GM23338 (cell line): ENCODE measurements at regions not wholly inside any gene's neighbourhood (a gene's known extent, or its start where the extent isn't known, plus 50 kb on each side); places are given as distances from the start of the nearest gene placed in this dataset.

Source experiments
- ATAC-seq: fragments of 200-7000 bp; cut with Tn5 transposase; 3 replicates; pipeline ENCODE4 v1.9.1; 2020
- DNase-seq: peaks from one replicate; pipeline ENCODE4 v3.0.0-alpha.2; 2015; ENCODE audit warnings: low spot score
- H2AFZ ChIP-seq: fragments of 200-600 bp; sonication (generic); 2 replicates; pipeline ENCODE4 v1.8.0; 2016; ENCODE audit warnings: antibody characterized with exemption, mild to moderate bottlenecking, moderate library complexity
- H3F3A ChIP-seq: fragments of 200-600 bp; sonication (generic); replicated peaks from 2 replicates; pipeline ENCODE4 v1.8.0; 2017; ENCODE audit warnings: antibody characterized with exemption, mixed run types, low read depth
- H3K27ac ChIP-seq: fragments of 200-600 bp; sonication (generic); 2 replicates; pipeline ENCODE4 v1.6.1; 2016; ENCODE audit warnings: low read depth
- H3K27me3 ChIP-seq: fragments of 200-600 bp; sonication (generic); 2 replicates; pipeline ENCODE4 v1.8.0; 2016; ENCODE audit warnings: mild to moderate bottlenecking, mixed run types, moderate library complexity; ENCODE audit not compliant: insufficient read depth
- H3K36me3 ChIP-seq: fragments of 200-600 bp; sonication (generic); 2 replicates; pipeline ENCODE4 v1.8.0; 2016; ENCODE audit warnings: mild to moderate bottlenecking; ENCODE audit not compliant: insufficient read depth
- H3K4me1 ChIP-seq: fragments of 200-600 bp; sonication (generic); 2 replicates; pipeline ENCODE4 v1.8.0; 2016; ENCODE audit warnings: mild to moderate bottlenecking, moderate library complexity; ENCODE audit not compliant: insufficient read depth
- H3K4me2 ChIP-seq: fragments of 200-600 bp; sonication (generic); 2 replicates; pipeline ENCODE4 v1.7.1; 2017; ENCODE audit warnings: mixed run types
- H3K4me3 ChIP-seq: fragments of 200-600 bp; sonication (generic); 2 replicates; pipeline ENCODE4 v1.6.1; 2016; ENCODE audit warnings: mixed run types
- H3K79me2 ChIP-seq: fragments of 200-600 bp; sonication (generic); replicated peaks from 2 replicates; pipeline ENCODE4 v1.8.0; 2017; ENCODE audit warnings: mild to moderate bottlenecking; ENCODE audit not compliant: insufficient read depth
- H3K9me2 ChIP-seq: fragments of 200-600 bp; sonication (generic); 2 replicates; pipeline ENCODE4 v1.8.0; 2017; ENCODE audit not compliant: insufficient read depth
- H4K20me1 ChIP-seq: fragments of 200-600 bp; sonication (generic); replicated peaks from 2 replicates; pipeline ENCODE4 v1.8.0; 2017; ENCODE audit warnings: mild to moderate bottlenecking; ENCODE audit not compliant: insufficient read depth
- H3K27ac Mint-ChIP-seq: 2 replicates; pipeline ENCODE4 v1.8.0; 2020; ENCODE audit warnings: inconsistent platforms, mild to moderate bottlenecking, moderate library complexity, mixed read lengths
- H3K27me3 Mint-ChIP-seq: 3 replicates; pipeline ENCODE4 v1.8.0; 2022; ENCODE audit warnings: low read depth, mild to moderate bottlenecking, moderate library complexity, mixed read lengths, inconsistent platforms; ENCODE audit not compliant: insufficient read depth, poor library complexity
- H3K36me3 Mint-ChIP-seq: 3 replicates; pipeline ENCODE4 v1.8.0; 2021; ENCODE audit warnings: low read depth, mild to moderate bottlenecking, inconsistent platforms, moderate library complexity, mixed read lengths
- H3K4me1 Mint-ChIP-seq: 3 replicates; pipeline ENCODE4 v1.8.0; 2020; ENCODE audit warnings: mild to moderate bottlenecking, inconsistent platforms, mixed read lengths
- H3K4me3 Mint-ChIP-seq: 3 replicates; pipeline ENCODE4 v1.8.0; 2021; ENCODE audit warnings: moderate library complexity, mild to moderate bottlenecking, inconsistent platforms, mixed read lengths
- H3K9me3 Mint-ChIP-seq: 3 replicates; pipeline ENCODE4 v1.8.0; 2020; ENCODE audit warnings: moderate library complexity, mild to moderate bottlenecking, inconsistent platforms, mixed read lengths
- NANOG ChIP-seq: IDR thresholded peaks from 2 replicates; pipeline ENCODE4 v1.6.1; 2016; ENCODE audit warnings: antibody characterized with exemption, borderline replicate concordance
- ZNF331 ChIP-seq: fragments of 250-450 bp; sonication (Bioruptor Pico); IDR thresholded peaks from 2 replicates; pipeline ENCODE4 v1.5.0; 2020; ENCODE audit warnings: low read depth, mild to moderate bottlenecking, moderate library complexity
- TF ChIP-seq, protein P1 (sequence below): IDR thresholded peaks from 2 replicates; pipeline ENCODE4 v1.6.1; 2016; ENCODE audit warnings: antibody characterized with exemption
- TF ChIP-seq, protein P2 (sequence below), 2 experiments: fragments of 200-600 bp in 1 of 2; sonication (generic) in 1 of 2; conservative IDR thresholded peaks; 2 replicates each; pipeline versions ENCODE4 v1.5.1 to v1.6.1; 2016 to 2017; ENCODE audit warnings: antibody characterized with exemption in 2 of 2, low read depth in 2 of 2, mild to moderate bottlenecking in 2 of 2, moderate library complexity in 1 of 2
- TF ChIP-seq, protein P3 (sequence below): fragments of 250-450 bp; sonication (Bioruptor Pico); IDR thresholded peaks from 2 replicates; pipeline ENCODE4 v1.5.0; 2020; ENCODE audit warnings: mild to moderate bottlenecking, moderate library complexity

DNA sequence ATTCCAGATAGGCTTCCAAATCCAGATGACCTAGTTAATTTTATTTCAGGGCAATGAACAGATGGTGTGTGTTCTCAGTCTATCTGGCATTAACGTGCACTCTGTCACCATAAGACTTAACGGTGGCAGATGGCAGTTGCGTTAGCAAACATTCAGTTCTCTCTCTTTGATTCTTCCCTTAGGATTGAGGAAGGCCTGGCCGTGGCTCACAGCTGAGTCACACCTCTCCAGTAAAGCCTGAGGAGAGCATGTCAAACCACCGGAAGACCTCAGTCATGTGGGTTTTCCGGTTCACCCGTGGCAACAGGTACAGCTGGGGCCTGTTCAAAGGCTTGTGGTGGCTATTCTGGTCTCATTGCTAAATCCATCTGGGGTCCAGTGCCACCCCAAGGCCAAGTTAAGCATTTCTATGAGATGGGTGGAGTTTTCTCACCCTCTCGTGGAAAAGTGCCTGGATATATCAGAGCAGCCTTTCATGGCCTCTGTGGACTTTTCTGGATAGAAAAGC, 545.1 kb upstream of the ATP2B1 start:
- H2AFZ ChIP-seq, result 0 out of 2 replicates have a peak overlapping the region, but pooled peaks have one; percentile 21
- no peaks in the 10 kb centered on the region for H3K36me3 Mint-ChIP-seq
- peaks cover 4% of the 10 kb centered on the region; the same call in 1 of the 2 replicates for H3K4me1 ChIP-seq
- no peaks in the 10 kb centered on the region for H3K9me3 Mint-ChIP-seq
- H3K27me3 Mint-ChIP-seq, result no peaks in the 10 kb centered on the region
- H3K27ac Mint-ChIP-seq, result no peak overlapping the region
- no peaks in the 10 kb centered on the region for H3F3A ChIP-seq
- ATAC-seq (peak; percentile 32; the same call in 1 of the 3 replicates), DNase-seq (peak; percentile 35)
- no peaks in the 10 kb centered on the region for H3K27me3 ChIP-seq
- H3K79me2 ChIP-seq, result no peaks in the 10 kb centered on the region
- H3K9me2 ChIP-seq, result peaks cover 3% of the 10 kb centered on the region; the same call in 1 of the 2 replicates
- no peaks in the 10 kb centered on the region for H4K20me1 ChIP-seq
- no peaks in the 10 kb centered on the region for H3K36me3 ChIP-seq
- no peak overlapping the region for H3K4me3 Mint-ChIP-seq
- no peak overlapping the region for H3K4me3 ChIP-seq
- H3K4me2 ChIP-seq, result no peak overlapping the region
- H3K27ac ChIP-seq, result no peak overlapping the region
- TF ChIP-seq, protein P1, sequence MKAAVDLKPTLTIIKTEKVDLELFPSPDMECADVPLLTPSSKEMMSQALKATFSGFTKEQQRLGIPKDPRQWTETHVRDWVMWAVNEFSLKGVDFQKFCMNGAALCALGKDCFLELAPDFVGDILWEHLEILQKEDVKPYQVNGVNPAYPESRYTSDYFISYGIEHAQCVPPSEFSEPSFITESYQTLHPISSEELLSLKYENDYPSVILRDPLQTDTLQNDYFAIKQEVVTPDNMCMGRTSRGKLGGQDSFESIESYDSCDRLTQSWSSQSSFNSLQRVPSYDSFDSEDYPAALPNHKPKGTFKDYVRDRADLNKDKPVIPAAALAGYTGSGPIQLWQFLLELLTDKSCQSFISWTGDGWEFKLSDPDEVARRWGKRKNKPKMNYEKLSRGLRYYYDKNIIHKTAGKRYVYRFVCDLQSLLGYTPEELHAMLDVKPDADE, result no peak
- no peak for TF ChIP-seq NANOG
- TF ChIP-seq, protein P2, sequence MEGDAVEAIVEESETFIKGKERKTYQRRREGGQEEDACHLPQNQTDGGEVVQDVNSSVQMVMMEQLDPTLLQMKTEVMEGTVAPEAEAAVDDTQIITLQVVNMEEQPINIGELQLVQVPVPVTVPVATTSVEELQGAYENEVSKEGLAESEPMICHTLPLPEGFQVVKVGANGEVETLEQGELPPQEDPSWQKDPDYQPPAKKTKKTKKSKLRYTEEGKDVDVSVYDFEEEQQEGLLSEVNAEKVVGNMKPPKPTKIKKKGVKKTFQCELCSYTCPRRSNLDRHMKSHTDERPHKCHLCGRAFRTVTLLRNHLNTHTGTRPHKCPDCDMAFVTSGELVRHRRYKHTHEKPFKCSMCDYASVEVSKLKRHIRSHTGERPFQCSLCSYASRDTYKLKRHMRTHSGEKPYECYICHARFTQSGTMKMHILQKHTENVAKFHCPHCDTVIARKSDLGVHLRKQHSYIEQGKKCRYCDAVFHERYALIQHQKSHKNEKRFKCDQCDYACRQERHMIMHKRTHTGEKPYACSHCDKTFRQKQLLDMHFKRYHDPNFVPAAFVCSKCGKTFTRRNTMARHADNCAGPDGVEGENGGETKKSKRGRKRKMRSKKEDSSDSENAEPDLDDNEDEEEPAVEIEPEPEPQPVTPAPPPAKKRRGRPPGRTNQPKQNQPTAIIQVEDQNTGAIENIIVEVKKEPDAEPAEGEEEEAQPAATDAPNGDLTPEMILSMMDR (conservative IDR thresholded peaks at IDR 0.05; ENCODE audit: low read depth in 2 of 2), result peak; percentile 15 to 34; a peak in 2 of 4 replicates
- no peak for TF ChIP-seq ZNF331 (CRISPR knock-in tag)
- no peaks in the 10 kb centered on the region; the same call in 1 of the 3 replicates for H3K4me1 Mint-ChIP-seq

DNA sequence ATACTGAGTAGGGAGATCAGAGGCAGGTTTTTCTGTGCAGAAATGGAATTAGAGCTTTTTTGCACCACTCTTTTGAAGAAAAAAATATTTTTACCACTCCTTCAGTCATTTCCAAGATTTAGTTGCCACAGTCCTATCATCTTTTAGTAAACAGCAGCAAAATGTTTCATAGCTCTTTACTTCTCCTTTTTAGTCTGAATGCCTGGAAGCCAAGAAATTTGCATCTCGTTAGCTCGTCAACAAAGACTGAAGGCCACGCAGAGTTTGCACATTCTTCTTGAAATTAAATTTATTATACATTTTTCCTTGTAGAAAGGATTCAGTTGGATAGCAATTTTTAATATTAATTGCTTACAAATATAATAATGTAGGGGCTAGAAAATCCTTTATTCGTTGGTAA, 544.5 kb upstream of the ATP2B1 start:
- Mint-ChIP-seq H3K27ac (peak overlapping the region; percentile 46; the same call in 1 of the 2 replicates), H3K36me3 (no peaks in the 10 kb centered on the region), H3K9me3 (no peaks in the 10 kb centered on the region), H3K4me1 (no peaks in the 10 kb centered on the region; the same call in 1 of the 3 replicates), H3K4me3 (no peak overlapping the region), H3K27me3 (no peaks in the 10 kb centered on the region)
- H4K20me1 ChIP-seq, result no peaks in the 10 kb centered on the region
- DNase-seq, result no peak
- H2AFZ ChIP-seq, result no peak overlapping the region
- ATAC-seq, result no peak
- no peak overlapping the region for H3K27ac ChIP-seq
- H3K9me2 ChIP-seq, result peaks cover 3% of the 10 kb centered on the region; the same call in 1 of the 2 replicates
- H3F3A ChIP-seq, result no peaks in the 10 kb centered on the region
- no peak overlapping the region for H3K4me2 ChIP-seq
- H3K36me3 ChIP-seq, result no peaks in the 10 kb centered on the region
- H3K79me2 ChIP-seq, result no peaks in the 10 kb centered on the region
- H3K4me1 ChIP-seq, result peaks cover 4% of the 10 kb centered on the region; the same call in 1 of the 2 replicates
- TF ChIP-seq, protein P3, sequence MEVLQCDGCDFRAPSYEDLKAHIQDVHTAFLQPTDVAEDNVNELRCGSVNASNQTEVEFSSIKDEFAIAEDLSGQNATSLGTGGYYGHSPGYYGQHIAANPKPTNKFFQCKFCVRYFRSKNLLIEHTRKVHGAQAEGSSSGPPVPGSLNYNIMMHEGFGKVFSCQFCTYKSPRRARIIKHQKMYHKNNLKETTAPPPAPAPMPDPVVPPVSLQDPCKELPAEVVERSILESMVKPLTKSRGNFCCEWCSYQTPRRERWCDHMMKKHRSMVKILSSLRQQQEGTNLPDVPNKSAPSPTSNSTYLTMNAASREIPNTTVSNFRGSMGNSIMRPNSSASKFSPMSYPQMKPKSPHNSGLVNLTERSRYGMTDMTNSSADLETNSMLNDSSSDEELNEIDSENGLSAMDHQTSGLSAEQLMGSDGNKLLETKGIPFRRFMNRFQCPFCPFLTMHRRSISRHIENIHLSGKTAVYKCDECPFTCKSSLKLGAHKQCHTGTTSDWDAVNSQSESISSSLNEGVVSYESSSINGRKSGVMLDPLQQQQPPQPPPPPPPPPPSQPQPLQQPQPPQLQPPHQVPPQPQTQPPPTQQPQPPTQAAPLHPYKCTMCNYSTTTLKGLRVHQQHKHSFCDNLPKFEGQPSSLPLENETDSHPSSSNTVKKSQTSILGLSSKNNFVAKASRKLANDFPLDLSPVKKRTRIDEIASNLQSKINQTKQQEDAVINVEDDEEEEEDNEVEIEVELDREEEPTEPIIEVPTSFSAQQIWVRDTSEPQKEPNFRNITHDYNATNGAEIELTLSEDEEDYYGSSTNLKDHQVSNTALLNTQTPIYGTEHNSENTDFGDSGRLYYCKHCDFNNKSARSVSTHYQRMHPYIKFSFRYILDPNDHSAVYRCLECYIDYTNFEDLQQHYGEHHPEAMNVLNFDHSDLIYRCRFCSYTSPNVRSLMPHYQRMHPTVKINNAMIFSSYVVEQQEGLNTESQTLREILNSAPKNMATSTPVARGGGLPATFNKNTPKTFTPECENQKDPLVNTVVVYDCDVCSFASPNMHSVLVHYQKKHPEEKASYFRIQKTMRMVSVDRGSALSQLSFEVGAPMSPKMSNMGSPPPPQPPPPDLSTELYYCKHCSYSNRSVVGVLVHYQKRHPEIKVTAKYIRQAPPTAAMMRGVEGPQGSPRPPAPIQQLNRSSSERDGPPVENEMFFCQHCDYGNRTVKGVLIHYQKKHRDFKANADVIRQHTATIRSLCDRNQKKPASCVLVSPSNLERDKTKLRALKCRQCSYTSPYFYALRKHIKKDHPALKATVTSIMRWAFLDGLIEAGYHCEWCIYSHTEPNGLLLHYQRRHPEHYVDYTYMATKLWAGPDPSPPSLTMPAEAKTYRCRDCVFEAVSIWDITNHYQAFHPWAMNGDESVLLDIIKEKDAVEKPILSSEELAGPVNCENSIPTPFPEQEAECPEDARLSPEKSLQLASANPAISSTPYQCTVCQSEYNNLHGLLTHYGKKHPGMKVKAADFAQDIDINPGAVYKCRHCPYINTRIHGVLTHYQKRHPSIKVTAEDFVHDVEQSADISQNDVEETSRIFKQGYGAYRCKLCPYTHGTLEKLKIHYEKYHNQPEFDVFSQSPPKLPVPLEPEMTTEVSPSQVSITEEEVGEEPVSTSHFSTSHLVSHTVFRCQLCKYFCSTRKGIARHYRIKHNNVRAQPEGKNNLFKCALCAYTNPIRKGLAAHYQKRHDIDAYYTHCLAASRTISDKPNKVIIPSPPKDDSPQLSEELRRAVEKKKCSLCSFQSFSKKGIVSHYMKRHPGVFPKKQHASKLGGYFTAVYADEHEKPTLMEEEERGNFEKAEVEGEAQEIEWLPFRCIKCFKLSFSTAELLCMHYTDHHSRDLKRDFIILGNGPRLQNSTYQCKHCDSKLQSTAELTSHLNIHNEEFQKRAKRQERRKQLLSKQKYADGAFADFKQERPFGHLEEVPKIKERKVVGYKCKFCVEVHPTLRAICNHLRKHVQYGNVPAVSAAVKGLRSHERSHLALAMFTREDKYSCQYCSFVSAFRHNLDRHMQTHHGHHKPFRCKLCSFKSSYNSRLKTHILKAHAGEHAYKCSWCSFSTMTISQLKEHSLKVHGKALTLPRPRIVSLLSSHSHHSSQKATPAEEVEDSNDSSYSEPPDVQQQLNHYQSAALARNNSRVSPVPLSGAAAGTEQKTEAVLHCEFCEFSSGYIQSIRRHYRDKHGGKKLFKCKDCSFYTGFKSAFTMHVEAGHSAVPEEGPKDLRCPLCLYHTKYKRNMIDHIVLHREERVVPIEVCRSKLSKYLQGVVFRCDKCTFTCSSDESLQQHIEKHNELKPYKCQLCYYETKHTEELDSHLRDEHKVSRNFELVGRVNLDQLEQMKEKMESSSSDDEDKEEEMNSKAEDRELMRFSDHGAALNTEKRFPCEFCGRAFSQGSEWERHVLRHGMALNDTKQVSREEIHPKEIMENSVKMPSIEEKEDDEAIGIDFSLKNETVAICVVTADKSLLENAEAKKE (CRISPR knock-in tag), result no peak
- no peaks in the 10 kb centered on the region for H3K27me3 ChIP-seq
- H3K4me3 ChIP-seq, result no peak overlapping the region
